ENCODE measurements at regions not wholly inside any gene's neighbourhood (a gene's known extent, or its start where the extent isn't known, plus 50 kb on each side); places are given as distances from the start of the nearest gene placed in this dataset.

DNA sequence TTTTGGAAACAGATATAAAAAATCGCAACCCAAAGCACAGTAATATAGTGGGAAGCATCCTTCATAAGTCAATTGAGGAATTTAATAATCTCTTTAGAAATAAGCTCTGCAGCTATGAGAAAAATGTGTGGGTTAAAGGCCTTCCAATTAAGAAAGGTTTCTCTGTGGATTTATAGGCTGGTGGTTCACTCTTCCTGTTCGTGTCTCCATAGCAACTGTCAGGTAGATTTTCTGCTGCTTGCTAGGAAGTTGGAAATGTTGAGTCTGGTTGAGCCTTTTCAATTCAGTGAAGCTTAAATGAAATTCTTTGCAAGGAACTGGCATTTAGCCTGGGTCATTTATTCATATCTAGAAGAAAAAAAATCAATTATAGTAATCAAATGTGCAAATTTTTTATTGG, 652.8 kb upstream of the CELF2 start:
- TF ChIP-seq, protein P1, sequence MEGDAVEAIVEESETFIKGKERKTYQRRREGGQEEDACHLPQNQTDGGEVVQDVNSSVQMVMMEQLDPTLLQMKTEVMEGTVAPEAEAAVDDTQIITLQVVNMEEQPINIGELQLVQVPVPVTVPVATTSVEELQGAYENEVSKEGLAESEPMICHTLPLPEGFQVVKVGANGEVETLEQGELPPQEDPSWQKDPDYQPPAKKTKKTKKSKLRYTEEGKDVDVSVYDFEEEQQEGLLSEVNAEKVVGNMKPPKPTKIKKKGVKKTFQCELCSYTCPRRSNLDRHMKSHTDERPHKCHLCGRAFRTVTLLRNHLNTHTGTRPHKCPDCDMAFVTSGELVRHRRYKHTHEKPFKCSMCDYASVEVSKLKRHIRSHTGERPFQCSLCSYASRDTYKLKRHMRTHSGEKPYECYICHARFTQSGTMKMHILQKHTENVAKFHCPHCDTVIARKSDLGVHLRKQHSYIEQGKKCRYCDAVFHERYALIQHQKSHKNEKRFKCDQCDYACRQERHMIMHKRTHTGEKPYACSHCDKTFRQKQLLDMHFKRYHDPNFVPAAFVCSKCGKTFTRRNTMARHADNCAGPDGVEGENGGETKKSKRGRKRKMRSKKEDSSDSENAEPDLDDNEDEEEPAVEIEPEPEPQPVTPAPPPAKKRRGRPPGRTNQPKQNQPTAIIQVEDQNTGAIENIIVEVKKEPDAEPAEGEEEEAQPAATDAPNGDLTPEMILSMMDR (IDR thresholded peaks at IDR 0.05; ENCODE audit: extremely low read depth in 1 of 2, insufficient read depth in 1 of 2, low read depth in 1 of 2, low read length in 2 of 2), result no peak
- TF ChIP-seq POLR2A (IDR thresholded peaks at IDR 0.05; ENCODE audit: low read depth, low read length) (no peak), EZH2 (IDR thresholded peaks at IDR 0.05; ENCODE audit: borderline replicate concordance, low read depth, low read length, severe bottlenecking) (no peak), FOS (IDR thresholded peaks at IDR 0.05; ENCODE audit: borderline replicate concordance, insufficient read depth, low read length) (no peak)

Measured in endothelial cell of umbilical vein (primary cell).